ENCODE measurements at regions not wholly inside any gene's neighbourhood (a gene's known extent, or its start where the extent isn't known, plus 50 kb on each side); places are given as distances from the start of the nearest gene placed in this dataset.

GRCh38 chr14:86430853-86431252, 900.9 kb downstream of the FLRT2 start (continued):
- no peak for TF ChIP-seq CTCF (conservative IDR thresholded peaks at IDR 0.05; ENCODE audit: low read depth in 2 of 2)

- H3K9me2 ChIP-seq (ENCODE audit: insufficient read depth) = no peaks in the 10 kb centered on the region
- H2AFZ ChIP-seq = no peak overlapping the region
- H3K4me1 ChIP-seq (ENCODE audit: insufficient read depth) = no peaks in the 10 kb centered on the region
- no peaks in the 10 kb centered on the region for H3F3A ChIP-seq (replicated peaks; ENCODE audit: low read depth)
- DNase-seq (ENCODE audit: low spot score) (no peak), ATAC-seq (no peak)
- no peaks in the 10 kb centered on the region for H3K27me3 ChIP-seq (ENCODE audit: insufficient read depth)
- H3K27ac ChIP-seq (ENCODE audit: low read depth) = no peak overlapping the region
- TF ChIP-seq STAT1 (IDR thresholded peaks at IDR 0.05; ENCODE audit: unreplicated experiment) (no peak), ZNF114 (CRISPR knock-in tag; IDR thresholded peaks at IDR 0.05) (no peak), EZH2phosphoT487 (IDR thresholded peaks at IDR 0.05; ENCODE audit: unreplicated experiment) (no peak), ETS1 (IDR thresholded peaks at IDR 0.05) (no peak)
- no peak overlapping the region for H3K4me3 ChIP-seq
- no peaks in the 10 kb centered on the region for H3K27me3 Mint-ChIP-seq (ENCODE audit: insufficient read depth, low read depth, poor library complexity)
- H4K20me1 ChIP-seq (replicated peaks; ENCODE audit: insufficient read depth) = no peaks in the 10 kb centered on the region
- no peaks in the 10 kb centered on the region for H3K36me3 ChIP-seq (ENCODE audit: insufficient read depth)
- no peak overlapping the region for H3K4me3 Mint-ChIP-seq
- H3K4me2 ChIP-seq = no peak overlapping the region
- no peaks in the 10 kb centered on the region for H3K4me1 Mint-ChIP-seq
- no peaks in the 10 kb centered on the region for H3K79me2 ChIP-seq (replicated peaks; ENCODE audit: insufficient read depth)
- H3K27ac Mint-ChIP-seq = no peak overlapping the region
- no peaks in the 10 kb centered on the region for H3K9me3 Mint-ChIP-seq
- H3K36me3 Mint-ChIP-seq (ENCODE audit: low read depth) = no peaks in the 10 kb centered on the region
Measured at GRCh38 chr14:86423214-86423613, 893.3 kb downstream of the FLRT2 start.

GRCh38 chr14:86420131-86420530, 890.2 kb downstream of the FLRT2 start:
- no peak for ATAC-seq
- H3K36me3 Mint-ChIP-seq (ENCODE audit: low read depth) = peaks cover under 1% of the 10 kb centered on the region; the same call in 1 of the 3 replicates
- peaks cover 1% of the 10 kb centered on the region; the same call in 2 of the 3 replicates for H3K9me3 Mint-ChIP-seq
- TF ChIP-seq ZNF114 (CRISPR knock-in tag; IDR thresholded peaks at IDR 0.05) = no peak
- no peak for TF ChIP-seq ZNF462 (CRISPR knock-in tag; IDR thresholded peaks at IDR 0.05)
- TF ChIP-seq NANOG (IDR thresholded peaks at IDR 0.05; ENCODE audit: borderline replicate concordance) = no peak
- TF ChIP-seq STAT1 (IDR thresholded peaks at IDR 0.05; ENCODE audit: unreplicated experiment) = no peak
- no peak for TF ChIP-seq POLR2AphosphoS5 (IDR thresholded peaks at IDR 0.05; ENCODE audit: low read depth)
- TF ChIP-seq ZNF331 (CRISPR knock-in tag; IDR thresholded peaks at IDR 0.05; ENCODE audit: low read depth) = no peak
- TF ChIP-seq CTCF (conservative IDR thresholded peaks at IDR 0.05; ENCODE audit: low read depth in 2 of 2) = no peak

More at GRCh38 chr14:86420131-86420530, 890.2 kb downstream of the FLRT2 start:
- H2AFZ ChIP-seq = no peak overlapping the region
- H3K4me3 Mint-ChIP-seq = no peak overlapping the region
- no peaks in the 10 kb centered on the region for H3K9me2 ChIP-seq (ENCODE audit: insufficient read depth)
- no peaks in the 10 kb centered on the region for H3K4me1 Mint-ChIP-seq
- no peak for DNase-seq (ENCODE audit: low spot score)
- H3K27me3 Mint-ChIP-seq (ENCODE audit: insufficient read depth, low read depth, poor library complexity) = no peaks in the 10 kb centered on the region
- H3K27ac ChIP-seq (ENCODE audit: low read depth) = no peak overlapping the region
- no peak overlapping the region for H3K4me3 ChIP-seq
- H3K27ac Mint-ChIP-seq = no peak overlapping the region
- H4K20me1 ChIP-seq (replicated peaks; ENCODE audit: insufficient read depth) = no peaks in the 10 kb centered on the region
- H3K36me3 ChIP-seq (ENCODE audit: insufficient read depth) = no peaks in the 10 kb centered on the region
- no peaks in the 10 kb centered on the region for H3K79me2 ChIP-seq (replicated peaks; ENCODE audit: insufficient read depth)
- no peaks in the 10 kb centered on the region for H3F3A ChIP-seq (replicated peaks; ENCODE audit: low read depth)
- no peak overlapping the region for H3K4me2 ChIP-seq
- no peaks in the 10 kb centered on the region for H3K27me3 ChIP-seq (ENCODE audit: insufficient read depth)
- H3K4me1 ChIP-seq (ENCODE audit: insufficient read depth) = no peaks in the 10 kb centered on the region

Data from GM23338 (cell line).